ENCODE measurements at regions not wholly inside any gene's neighbourhood (a gene's known extent, or its start where the extent isn't known, plus 50 kb on each side); places are given as distances from the start of the nearest gene placed in this dataset.

- Mint-ChIP-seq H3K27me3 (ENCODE audit: unreplicated experiment) (no peaks in the 10 kb centered on the region), H3K36me3 (ENCODE audit: unreplicated experiment) (no peaks in the 10 kb centered on the region), H3K9me3 (ENCODE audit: unreplicated experiment) (no peaks in the 10 kb centered on the region), H3K4me3 (ENCODE audit: unreplicated experiment) (no peak overlapping the region), H3K4me1 (ENCODE audit: unreplicated experiment) (peaks cover 49% of the 10 kb centered on the region), H3K27ac (ENCODE audit: unreplicated experiment) (peak overlapping the region; percentile 62)
- TF ChIP-seq, protein P1, sequence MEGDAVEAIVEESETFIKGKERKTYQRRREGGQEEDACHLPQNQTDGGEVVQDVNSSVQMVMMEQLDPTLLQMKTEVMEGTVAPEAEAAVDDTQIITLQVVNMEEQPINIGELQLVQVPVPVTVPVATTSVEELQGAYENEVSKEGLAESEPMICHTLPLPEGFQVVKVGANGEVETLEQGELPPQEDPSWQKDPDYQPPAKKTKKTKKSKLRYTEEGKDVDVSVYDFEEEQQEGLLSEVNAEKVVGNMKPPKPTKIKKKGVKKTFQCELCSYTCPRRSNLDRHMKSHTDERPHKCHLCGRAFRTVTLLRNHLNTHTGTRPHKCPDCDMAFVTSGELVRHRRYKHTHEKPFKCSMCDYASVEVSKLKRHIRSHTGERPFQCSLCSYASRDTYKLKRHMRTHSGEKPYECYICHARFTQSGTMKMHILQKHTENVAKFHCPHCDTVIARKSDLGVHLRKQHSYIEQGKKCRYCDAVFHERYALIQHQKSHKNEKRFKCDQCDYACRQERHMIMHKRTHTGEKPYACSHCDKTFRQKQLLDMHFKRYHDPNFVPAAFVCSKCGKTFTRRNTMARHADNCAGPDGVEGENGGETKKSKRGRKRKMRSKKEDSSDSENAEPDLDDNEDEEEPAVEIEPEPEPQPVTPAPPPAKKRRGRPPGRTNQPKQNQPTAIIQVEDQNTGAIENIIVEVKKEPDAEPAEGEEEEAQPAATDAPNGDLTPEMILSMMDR (IDR thresholded peaks at IDR 0.05) = no peak
- no peak for DNase-seq (ENCODE audit: extremely low spot score, unreplicated experiment)
These were observed 129.3 kb upstream of the FLRT2 start for GRCh38 chr14:85400678-85401077.

DNA sequence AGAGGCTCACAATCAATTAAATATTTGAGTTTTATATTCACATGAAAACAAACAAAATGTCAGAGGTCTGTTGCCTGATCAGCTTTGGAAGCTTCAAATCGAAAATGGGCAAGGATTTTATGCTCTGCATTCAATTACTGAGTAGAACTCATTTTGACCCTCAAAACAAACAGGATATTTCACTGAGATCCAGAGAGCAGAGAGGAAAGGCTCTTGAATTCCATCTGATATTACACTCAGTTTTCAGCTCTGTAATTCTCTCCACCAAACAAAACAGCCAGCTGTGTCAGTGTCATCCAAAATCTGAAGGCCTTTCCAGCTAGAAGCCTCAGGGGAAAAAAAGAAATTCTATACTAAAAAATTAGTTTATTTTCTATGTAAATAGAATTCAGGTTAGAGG, 128.6 kb upstream of the FLRT2 start:
- peaks cover 49% of the 10 kb centered on the region for H3K4me1 Mint-ChIP-seq (ENCODE audit: unreplicated experiment)
- TF ChIP-seq, protein P1 (IDR thresholded peaks at IDR 0.05) = no peak
- H3K27ac Mint-ChIP-seq (ENCODE audit: unreplicated experiment) = peak overlapping the region; percentile 62
- no peak overlapping the region for H3K4me3 Mint-ChIP-seq (ENCODE audit: unreplicated experiment)
- H3K36me3 Mint-ChIP-seq (ENCODE audit: unreplicated experiment) = no peaks in the 10 kb centered on the region
- no peaks in the 10 kb centered on the region for H3K27me3 Mint-ChIP-seq (ENCODE audit: unreplicated experiment)
- no peaks in the 10 kb centered on the region for H3K9me3 Mint-ChIP-seq (ENCODE audit: unreplicated experiment)
- DNase-seq (ENCODE audit: extremely low spot score, unreplicated experiment) = no peak

DNA sequence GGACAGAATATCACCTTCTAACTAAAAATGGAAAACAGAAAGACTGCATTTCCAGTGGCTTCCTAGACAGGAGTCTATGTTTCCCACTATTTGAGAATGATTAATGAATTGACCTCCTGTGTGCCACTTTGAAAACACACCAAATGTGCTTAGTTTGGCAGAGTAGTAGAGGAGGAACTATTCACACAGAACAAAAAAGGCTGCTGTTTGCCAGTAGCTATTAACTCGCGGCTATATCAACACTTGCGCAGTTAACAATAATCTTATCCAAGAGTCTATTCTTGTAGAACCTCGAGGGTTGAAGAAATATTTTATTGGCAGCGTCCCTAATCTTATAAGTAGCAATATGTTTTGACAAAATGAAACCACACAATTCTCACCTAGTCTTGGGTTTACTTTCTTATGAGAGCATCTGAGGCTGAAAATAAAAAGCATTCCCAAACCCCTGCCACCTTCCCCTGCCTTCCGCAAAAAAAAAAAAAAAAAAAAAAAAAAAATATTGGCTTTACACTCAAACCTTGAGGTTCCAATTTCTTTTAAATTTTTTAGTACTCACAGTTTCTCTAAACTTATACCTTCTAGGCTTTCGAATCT, 127.3 kb upstream of the FLRT2 start:
- no peaks in the 10 kb centered on the region for H3K27me3 Mint-ChIP-seq (ENCODE audit: unreplicated experiment)
- TF ChIP-seq, protein P1 (IDR thresholded peaks at IDR 0.05) = no peak

DNA sequence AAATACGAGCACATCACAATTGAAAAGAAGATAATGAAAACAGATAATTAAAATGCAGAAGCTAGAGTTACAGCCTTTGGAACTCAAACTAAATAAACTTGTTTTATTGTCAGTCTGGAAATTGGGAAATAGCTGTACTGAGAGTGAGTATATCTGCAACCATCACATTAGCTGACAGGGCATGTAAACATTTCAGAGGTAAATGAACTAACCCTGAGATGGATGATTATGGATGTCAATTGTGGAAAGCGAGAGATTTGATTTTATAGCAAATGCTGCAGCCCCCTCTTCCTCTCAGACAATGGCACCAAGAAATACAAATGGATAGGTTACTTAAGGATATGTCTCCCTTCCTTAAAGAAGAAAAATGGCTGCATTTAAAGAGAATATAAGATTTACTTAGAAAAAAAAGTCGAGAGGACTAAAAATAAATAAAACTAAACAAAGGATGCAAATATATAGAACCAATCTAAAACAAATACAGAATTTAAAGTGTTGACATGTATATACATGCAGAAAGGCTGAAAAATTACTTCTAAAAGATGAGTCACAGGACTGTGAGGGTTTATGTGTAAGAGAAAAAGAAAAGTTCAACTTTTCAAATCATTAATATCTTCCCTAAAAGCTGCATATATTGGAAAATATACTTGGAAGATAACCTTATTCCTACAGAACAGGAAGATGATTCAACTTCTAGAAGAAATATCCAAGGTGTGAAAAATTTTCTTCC, 120.3 kb upstream of the FLRT2 start:
- Mint-ChIP-seq H3K36me3 (ENCODE audit: unreplicated experiment) (no peaks in the 10 kb centered on the region), H3K27ac (ENCODE audit: unreplicated experiment) (no peak overlapping the region), H3K27me3 (ENCODE audit: unreplicated experiment) (no peaks in the 10 kb centered on the region), H3K4me1 (ENCODE audit: unreplicated experiment) (peaks cover 11% of the 10 kb centered on the region), H3K4me3 (ENCODE audit: unreplicated experiment) (no peak overlapping the region), H3K9me3 (ENCODE audit: unreplicated experiment) (no peaks in the 10 kb centered on the region)
- TF ChIP-seq, protein P1 (IDR thresholded peaks at IDR 0.05) = no peak
- no peak for DNase-seq (ENCODE audit: extremely low spot score, unreplicated experiment)

More for the DNA sequence above, 127.3 kb upstream of the FLRT2 start:
- no peaks in the 10 kb centered on the region for H3K36me3 Mint-ChIP-seq (ENCODE audit: unreplicated experiment)
- no peak overlapping the region for H3K27ac Mint-ChIP-seq (ENCODE audit: unreplicated experiment)
- DNase-seq (ENCODE audit: extremely low spot score, unreplicated experiment) = no peak
- H3K9me3 Mint-ChIP-seq (ENCODE audit: unreplicated experiment) = no peaks in the 10 kb centered on the region
- peaks cover 44% of the 10 kb centered on the region for H3K4me1 Mint-ChIP-seq (ENCODE audit: unreplicated experiment)
- H3K4me3 Mint-ChIP-seq (ENCODE audit: unreplicated experiment) = no peak overlapping the region

- DNase-seq (ENCODE audit: extremely low spot score, unreplicated experiment) = no peak
- peaks cover 40% of the 10 kb centered on the region for H3K4me1 Mint-ChIP-seq (ENCODE audit: unreplicated experiment)
- H3K27ac Mint-ChIP-seq (ENCODE audit: unreplicated experiment) = no peak overlapping the region
- no peaks in the 10 kb centered on the region for H3K27me3 Mint-ChIP-seq (ENCODE audit: unreplicated experiment)
- TF ChIP-seq, protein P1 (IDR thresholded peaks at IDR 0.05) = no peak
- H3K36me3 Mint-ChIP-seq (ENCODE audit: unreplicated experiment) = no peaks in the 10 kb centered on the region
- no peaks in the 10 kb centered on the region for H3K9me3 Mint-ChIP-seq (ENCODE audit: unreplicated experiment)
- no peak overlapping the region for H3K4me3 Mint-ChIP-seq (ENCODE audit: unreplicated experiment)
These were observed 117.2 kb upstream of the FLRT2 start for GRCh38 chr14:85412756-85413155.

Data from osteocyte (in vitro differentiated cells).